ENCODE measurements at regions not wholly inside any gene's neighbourhood (a gene's known extent, or its start where the extent isn't known, plus 50 kb on each side); places are given as distances from the start of the nearest gene placed in this dataset.

GRCh38 chr3:192026661-192027060 is 565.7 kb downstream of the PYDC2 start:
- no peak overlapping the region for H3K4me2 ChIP-seq
- TF ChIP-seq, protein P1, sequence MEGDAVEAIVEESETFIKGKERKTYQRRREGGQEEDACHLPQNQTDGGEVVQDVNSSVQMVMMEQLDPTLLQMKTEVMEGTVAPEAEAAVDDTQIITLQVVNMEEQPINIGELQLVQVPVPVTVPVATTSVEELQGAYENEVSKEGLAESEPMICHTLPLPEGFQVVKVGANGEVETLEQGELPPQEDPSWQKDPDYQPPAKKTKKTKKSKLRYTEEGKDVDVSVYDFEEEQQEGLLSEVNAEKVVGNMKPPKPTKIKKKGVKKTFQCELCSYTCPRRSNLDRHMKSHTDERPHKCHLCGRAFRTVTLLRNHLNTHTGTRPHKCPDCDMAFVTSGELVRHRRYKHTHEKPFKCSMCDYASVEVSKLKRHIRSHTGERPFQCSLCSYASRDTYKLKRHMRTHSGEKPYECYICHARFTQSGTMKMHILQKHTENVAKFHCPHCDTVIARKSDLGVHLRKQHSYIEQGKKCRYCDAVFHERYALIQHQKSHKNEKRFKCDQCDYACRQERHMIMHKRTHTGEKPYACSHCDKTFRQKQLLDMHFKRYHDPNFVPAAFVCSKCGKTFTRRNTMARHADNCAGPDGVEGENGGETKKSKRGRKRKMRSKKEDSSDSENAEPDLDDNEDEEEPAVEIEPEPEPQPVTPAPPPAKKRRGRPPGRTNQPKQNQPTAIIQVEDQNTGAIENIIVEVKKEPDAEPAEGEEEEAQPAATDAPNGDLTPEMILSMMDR (IDR thresholded peaks at IDR 0.05) = no peak
- TF ChIP-seq EZH2phosphoT487 (IDR thresholded peaks at IDR 0.05) (no peak), EZH2 (IDR thresholded peaks at IDR 0.05) (no peak)
- H3F3A ChIP-seq (ENCODE audit: low read depth) = no peaks in the 10 kb centered on the region
- H3K27me3 Mint-ChIP-seq (ENCODE audit: insufficient read depth, low read depth) = peaks cover 2% of the 10 kb centered on the region
- H3K4me3 ChIP-seq = no peak overlapping the region
- H3K9me3 Mint-ChIP-seq = peaks cover 8% of the 10 kb centered on the region
- no peak overlapping the region for H3K27ac Mint-ChIP-seq
- no peak for DNase-seq (ENCODE audit: low spot score)
- H3K27ac ChIP-seq = no peak overlapping the region
- no peaks in the 10 kb centered on the region for H4K20me1 ChIP-seq (ENCODE audit: low read depth)
- H3K4me1 ChIP-seq = peaks cover 9% of the 10 kb centered on the region
- H3K9ac ChIP-seq = no peak overlapping the region
- no peak overlapping the region for H2AFZ ChIP-seq (replicated peaks)
- H3K4me1 Mint-ChIP-seq = peaks cover 22% of the 10 kb centered on the region
- no peak overlapping the region for H3K4me3 Mint-ChIP-seq
- H3K27me3 ChIP-seq = no peaks in the 10 kb centered on the region
- no peaks in the 10 kb centered on the region for H3K9me3 ChIP-seq (ENCODE audit: low read depth)
- peaks cover 2% of the 10 kb centered on the region for H3K36me3 Mint-ChIP-seq
- no peaks in the 10 kb centered on the region for H3K36me3 ChIP-seq
- H3K79me2 ChIP-seq (ENCODE audit: low read depth) = no peaks in the 10 kb centered on the region

- Histone ChIP-seq H3K9me3 (ENCODE audit: low read depth) (no peaks in the 10 kb centered on the region), H3K4me2 (no peak overlapping the region), H2AFZ (replicated peaks) (peak overlapping the region; percentile 59), H3K4me1 (peaks cover 5% of the 10 kb centered on the region), H3F3A (ENCODE audit: low read depth) (peaks cover 4% of the 10 kb centered on the region), H3K4me3 (no peak overlapping the region), H3K9ac (no peak overlapping the region), H4K20me1 (ENCODE audit: low read depth) (no peaks in the 10 kb centered on the region), H3K79me2 (ENCODE audit: low read depth) (no peaks in the 10 kb centered on the region), H3K27ac (no peak overlapping the region), H3K36me3 (no peaks in the 10 kb centered on the region), H3K27me3 (no peaks in the 10 kb centered on the region)
- TF ChIP-seq, protein P1 (IDR thresholded peaks at IDR 0.05) = no peak
- TF ChIP-seq EZH2 (IDR thresholded peaks at IDR 0.05) (no peak), EZH2phosphoT487 (IDR thresholded peaks at IDR 0.05) (no peak)
- Mint-ChIP-seq H3K4me1 (peaks cover 3% of the 10 kb centered on the region), H3K27ac (no peak overlapping the region), H3K9me3 (peaks cover 12% of the 10 kb centered on the region), H3K27me3 (ENCODE audit: insufficient read depth, low read depth) (peaks cover 2% of the 10 kb centered on the region), H3K36me3 (peaks cover 2% of the 10 kb centered on the region), H3K4me3 (no peak overlapping the region)
- no peak for DNase-seq (ENCODE audit: low spot score)
Observed at GRCh38 chr3:192031941-192032340, 571.0 kb downstream of the PYDC2 start.

- Histone ChIP-seq H3K79me2 (ENCODE audit: low read depth) (no peaks in the 10 kb centered on the region), H3K4me1 (peaks cover 9% of the 10 kb centered on the region), H2AFZ (replicated peaks) (no peak overlapping the region), H3K9me3 (ENCODE audit: low read depth) (no peaks in the 10 kb centered on the region), H3K4me2 (no peak overlapping the region), H3K9ac (no peak overlapping the region), H3K27ac (no peak overlapping the region), H3K4me3 (no peak overlapping the region), H3K27me3 (no peaks in the 10 kb centered on the region), H3F3A (ENCODE audit: low read depth) (peaks cover 4% of the 10 kb centered on the region), H4K20me1 (ENCODE audit: low read depth) (no peaks in the 10 kb centered on the region), H3K36me3 (no peaks in the 10 kb centered on the region)
- H3K4me1 Mint-ChIP-seq = peaks cover 8% of the 10 kb centered on the region
- peaks cover 2% of the 10 kb centered on the region for H3K27me3 Mint-ChIP-seq (ENCODE audit: insufficient read depth, low read depth)
- TF ChIP-seq, protein P1 (IDR thresholded peaks at IDR 0.05) = no peak
- TF ChIP-seq EZH2 (IDR thresholded peaks at IDR 0.05) (no peak), EZH2phosphoT487 (IDR thresholded peaks at IDR 0.05) (no peak)
- no peak overlapping the region for H3K4me3 Mint-ChIP-seq
- peak; percentile 14 for DNase-seq (ENCODE audit: low spot score)
- peaks cover 2% of the 10 kb centered on the region for H3K36me3 Mint-ChIP-seq
- no peak overlapping the region for H3K27ac Mint-ChIP-seq
- H3K9me3 Mint-ChIP-seq = peaks cover 7% of the 10 kb centered on the region
Observed at GRCh38 chr3:192033246-192033645, 572.3 kb downstream of the PYDC2 start.

Measured in neural progenitor cell (in vitro differentiated cells).